GM19324 (cell line): ENCODE measurements at regions not wholly inside any gene's neighbourhood (a gene's known extent, or its start where the extent isn't known, plus 50 kb on each side); places are given as distances from the start of the nearest gene placed in this dataset.

Source experiments
- ATAC-seq: cut with Tn5 transposase; IDR thresholded peaks from one replicate; pipeline ENCODE4 v1.9.1; 2021; ENCODE audit warnings: mild to moderate bottlenecking, moderate library complexity; ENCODE audit not compliant: unreplicated experiment, low FRiP score

DNA sequence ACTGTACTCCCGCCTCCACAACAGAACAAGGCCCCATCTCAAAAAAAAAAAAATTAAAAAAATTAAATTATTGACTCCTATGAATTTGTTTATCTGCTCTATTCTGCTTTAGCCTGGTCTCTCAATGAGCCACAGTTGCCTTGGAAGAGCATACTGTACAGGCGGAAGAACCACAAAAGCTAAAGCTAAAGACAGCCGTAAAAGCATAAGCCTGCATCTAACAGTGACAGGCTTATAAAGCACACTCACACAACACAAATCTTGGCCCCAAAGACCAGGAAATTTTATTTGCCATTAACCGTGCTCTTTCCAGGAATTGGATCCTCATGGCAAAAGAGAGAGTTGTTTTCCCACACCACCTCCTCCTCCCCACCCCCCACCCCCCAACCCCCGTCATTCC lies 53.5 kb upstream of the KLF3 start:
- ATAC-seq: no peak

GRCh38 chr4:38610966-38611431 lies 53.0 kb upstream of the KLF3 start:
- ATAC-seq: no peak

DNA sequence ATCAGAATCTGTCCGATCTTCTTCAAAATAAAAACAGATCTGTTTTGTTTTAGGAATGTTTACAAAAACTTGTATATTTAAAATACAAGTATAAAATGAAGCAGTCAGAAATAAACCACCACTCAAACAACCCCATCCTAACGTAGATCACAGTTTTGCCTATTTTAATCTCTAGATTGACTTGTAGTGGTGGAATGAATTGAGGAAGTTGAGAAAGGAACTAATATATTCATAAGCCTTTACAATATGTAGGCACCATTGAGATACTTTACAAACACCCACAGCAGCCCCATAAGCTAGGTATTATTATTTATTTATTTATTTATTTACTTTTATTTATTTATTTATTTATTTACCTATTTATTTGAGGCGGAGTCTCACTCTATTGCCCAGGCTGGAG lies 52.3 kb upstream of the KLF3 start:
- ATAC-seq: no peak

DNA sequence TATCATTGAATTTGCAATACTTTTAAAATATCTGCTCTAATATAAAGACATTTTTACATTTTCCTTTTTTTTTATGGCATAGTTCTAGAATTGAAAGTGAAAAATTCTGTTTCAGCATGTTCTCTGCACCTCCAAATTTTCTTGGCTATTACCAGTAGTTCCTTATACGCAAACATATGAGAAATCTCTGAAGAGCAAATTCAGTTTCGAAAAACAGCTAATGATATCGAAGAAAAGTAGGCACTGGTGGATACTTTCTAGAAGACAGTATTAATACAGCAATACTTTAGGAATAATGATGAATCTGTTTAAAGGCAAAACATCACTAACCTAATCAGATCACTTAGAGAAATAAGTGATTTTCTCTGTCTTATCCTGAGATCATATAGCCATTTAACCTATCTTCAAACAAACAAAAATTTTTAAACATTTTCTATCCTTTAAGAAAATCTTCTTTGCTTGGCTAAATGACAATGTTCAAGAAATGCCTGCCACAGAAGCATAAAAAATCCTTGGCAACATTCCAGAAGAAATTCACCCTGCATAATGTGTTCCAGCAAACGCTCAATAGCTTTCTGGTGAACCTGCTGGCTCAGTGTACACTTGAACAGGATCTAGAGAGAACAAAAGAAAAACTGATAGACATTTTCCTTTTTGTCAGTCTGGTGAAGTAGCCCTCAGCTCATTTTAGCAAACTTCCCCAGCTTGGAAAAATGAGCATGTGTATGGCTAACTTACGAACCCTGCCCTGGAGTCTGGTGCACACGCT lies 51.2 kb upstream of the KLF3 start:
- ATAC-seq: no peak
